NCI-H460 (cell line): ENCODE measurements at regions not wholly inside any gene's neighbourhood (a gene's known extent, or its start where the extent isn't known, plus 50 kb on each side); places are given as distances from the start of the nearest gene placed in this dataset.
"Not testable (repeated sequence)": the region's sequence is repeated elsewhere in the genome, so short reads cannot be mapped to it uniquely, and the experiment has no call there.

Experiments
- DNase-seq: peaks from one replicate; pipeline ENCODE4 v3.0.0-alpha.2; 2016; ENCODE audit warnings: low read depth; ENCODE audit errors: extremely low read depth

- peak; percentile 33 for DNase-seq
Observed at GRCh38 chr11:22920939-22921565, 60.8 kb upstream of the CCDC179 start.

GRCh38 chr11:22922672-22923071 is 62.4 kb upstream of the CCDC179 start:
- no peak for DNase-seq

- no peak for DNase-seq
Observed at GRCh38 chr11:22923561-22923960, 63.3 kb upstream of the CCDC179 start.

GRCh38 chr11:22926341-22926740 is 66.1 kb upstream of the CCDC179 start:
- no peak for DNase-seq

- no peak for DNase-seq
Observed at GRCh38 chr11:22927793-22928192, 67.5 kb upstream of the CCDC179 start.

- DNase-seq = no peak
Observed at GRCh38 chr11:22928207-22928917, 68.1 kb upstream of the CCDC179 start.

- DNase-seq = no peak
Observed at GRCh38 chr11:22930816-22931594, 70.7 kb upstream of the CCDC179 start.

- DNase-seq = no peak
Observed at GRCh38 chr11:22938691-22939090, 78.4 kb upstream of the CCDC179 start.

- not testable (repeated sequence) for DNase-seq
Observed at GRCh38 chr11:22941544-22941943, 81.3 kb upstream of the CCDC179 start.

- no peak for DNase-seq
Observed at GRCh38 chr11:22957786-22958185, 97.5 kb upstream of the CCDC179 start.

GRCh38 chr11:22974251-22974650 is 114.0 kb upstream of the CCDC179 start:
- no peak for DNase-seq

GRCh38 chr11:22976146-22976545 is 115.9 kb upstream of the CCDC179 start:
- DNase-seq = peak; percentile 34

- no peak for DNase-seq
Observed at GRCh38 chr11:22982903-22983302, 122.6 kb upstream of the CCDC179 start.

- DNase-seq = no peak
Observed at GRCh38 chr11:22984045-22984444, 123.8 kb upstream of the CCDC179 start.

- DNase-seq = no peak
Observed at GRCh38 chr11:22989371-22989770, 129.1 kb upstream of the CCDC179 start.

GRCh38 chr11:22991196-22991595 is 130.9 kb upstream of the CCDC179 start:
- no peak for DNase-seq

- DNase-seq = no peak
Observed at GRCh38 chr11:23006730-23007129, 146.5 kb upstream of the CCDC179 start.

GRCh38 chr11:23010790-23011335 is 150.6 kb upstream of the CCDC179 start:
- DNase-seq = no peak

- DNase-seq = no peak
Observed at GRCh38 chr11:23012930-23013329, 152.7 kb upstream of the CCDC179 start.

- no peak for DNase-seq
Observed at GRCh38 chr11:23013509-23013908, 153.2 kb upstream of the CCDC179 start.

GRCh38 chr11:23021287-23021863 is 161.1 kb upstream of the CCDC179 start:
- peak; percentile 13 for DNase-seq
